ENCODE measurements at regions not wholly inside any gene's neighbourhood (a gene's known extent, or its start where the extent isn't known, plus 50 kb on each side); places are given as distances from the start of the nearest gene placed in this dataset.

DNA sequence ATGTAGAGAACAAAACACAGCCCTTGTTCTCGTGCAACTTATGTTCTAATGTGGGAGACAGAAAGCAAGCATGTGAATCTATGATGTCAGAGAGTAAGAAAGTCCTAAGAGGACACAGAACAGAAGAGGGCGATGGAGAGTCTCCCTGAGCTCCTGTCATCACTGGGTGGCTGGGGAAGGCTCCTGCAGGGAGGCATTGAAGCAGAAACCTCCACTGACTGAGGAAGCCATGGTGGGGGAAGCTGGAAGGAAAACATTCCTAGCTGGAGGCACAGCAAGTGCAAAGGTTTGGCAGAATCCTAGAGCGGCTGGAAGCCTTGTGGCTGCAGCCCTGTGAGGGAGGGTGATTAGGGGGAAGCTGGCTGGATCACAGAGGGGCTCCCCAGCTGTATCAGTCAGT, 248.0 kb downstream of the CDH26 start:
- Histone ChIP-seq H3K27ac (replicated peaks) (no peak overlapping the region), H3K27me3 (ENCODE audit: insufficient read depth, poor library complexity, severe bottlenecking) (no peaks in the 10 kb centered on the region), H3K4me3 (replicated peaks; ENCODE audit: insufficient read depth, low read length) (no peak overlapping the region)
- DNase-seq (ENCODE audit: low read depth in 1 of 2, low spot score in 1 of 2): peak in 1 of 2 experiments; percentile 63
- no peak for TF ChIP-seq GABPA (IDR thresholded peaks at IDR 0.05; ENCODE audit: low read depth)
- TF ChIP-seq, protein P1, sequence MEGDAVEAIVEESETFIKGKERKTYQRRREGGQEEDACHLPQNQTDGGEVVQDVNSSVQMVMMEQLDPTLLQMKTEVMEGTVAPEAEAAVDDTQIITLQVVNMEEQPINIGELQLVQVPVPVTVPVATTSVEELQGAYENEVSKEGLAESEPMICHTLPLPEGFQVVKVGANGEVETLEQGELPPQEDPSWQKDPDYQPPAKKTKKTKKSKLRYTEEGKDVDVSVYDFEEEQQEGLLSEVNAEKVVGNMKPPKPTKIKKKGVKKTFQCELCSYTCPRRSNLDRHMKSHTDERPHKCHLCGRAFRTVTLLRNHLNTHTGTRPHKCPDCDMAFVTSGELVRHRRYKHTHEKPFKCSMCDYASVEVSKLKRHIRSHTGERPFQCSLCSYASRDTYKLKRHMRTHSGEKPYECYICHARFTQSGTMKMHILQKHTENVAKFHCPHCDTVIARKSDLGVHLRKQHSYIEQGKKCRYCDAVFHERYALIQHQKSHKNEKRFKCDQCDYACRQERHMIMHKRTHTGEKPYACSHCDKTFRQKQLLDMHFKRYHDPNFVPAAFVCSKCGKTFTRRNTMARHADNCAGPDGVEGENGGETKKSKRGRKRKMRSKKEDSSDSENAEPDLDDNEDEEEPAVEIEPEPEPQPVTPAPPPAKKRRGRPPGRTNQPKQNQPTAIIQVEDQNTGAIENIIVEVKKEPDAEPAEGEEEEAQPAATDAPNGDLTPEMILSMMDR (IDR thresholded peaks at IDR 0.05; ENCODE audit: insufficient read depth, low read length): peak; percentile 59

DNA sequence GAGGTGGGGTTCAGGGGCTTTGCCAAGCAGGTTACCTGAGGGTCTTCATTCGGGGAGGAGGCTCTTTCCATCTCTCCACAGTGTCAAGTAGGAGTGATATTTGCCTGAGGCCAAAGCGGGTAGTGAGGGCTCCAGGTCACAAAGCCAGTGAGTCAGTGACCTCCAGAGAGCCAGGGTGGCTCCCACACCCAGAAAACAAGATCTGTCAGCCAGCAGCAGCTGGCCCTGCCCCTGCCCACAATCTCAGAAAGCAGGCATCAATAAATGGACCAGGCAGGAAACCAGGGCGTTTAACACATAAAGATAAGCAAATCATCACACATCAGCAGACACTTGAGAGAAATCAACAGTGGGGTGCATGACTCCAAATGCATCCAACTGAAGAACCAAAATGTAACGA, 250.8 kb downstream of the CDH26 start:
- no peak overlapping the region for H3K27ac ChIP-seq (replicated peaks)
- H3K27me3 ChIP-seq (ENCODE audit: insufficient read depth, poor library complexity, severe bottlenecking): no peaks in the 10 kb centered on the region
- no peak overlapping the region for H3K4me3 ChIP-seq (replicated peaks; ENCODE audit: insufficient read depth, low read length)
- DNase-seq (ENCODE audit: low read depth in 1 of 2, low spot score in 1 of 2): no peak
- TF ChIP-seq SPI1 (IDR thresholded peaks at IDR 0.05; ENCODE audit: borderline replicate concordance, low read depth): no peak

DNA sequence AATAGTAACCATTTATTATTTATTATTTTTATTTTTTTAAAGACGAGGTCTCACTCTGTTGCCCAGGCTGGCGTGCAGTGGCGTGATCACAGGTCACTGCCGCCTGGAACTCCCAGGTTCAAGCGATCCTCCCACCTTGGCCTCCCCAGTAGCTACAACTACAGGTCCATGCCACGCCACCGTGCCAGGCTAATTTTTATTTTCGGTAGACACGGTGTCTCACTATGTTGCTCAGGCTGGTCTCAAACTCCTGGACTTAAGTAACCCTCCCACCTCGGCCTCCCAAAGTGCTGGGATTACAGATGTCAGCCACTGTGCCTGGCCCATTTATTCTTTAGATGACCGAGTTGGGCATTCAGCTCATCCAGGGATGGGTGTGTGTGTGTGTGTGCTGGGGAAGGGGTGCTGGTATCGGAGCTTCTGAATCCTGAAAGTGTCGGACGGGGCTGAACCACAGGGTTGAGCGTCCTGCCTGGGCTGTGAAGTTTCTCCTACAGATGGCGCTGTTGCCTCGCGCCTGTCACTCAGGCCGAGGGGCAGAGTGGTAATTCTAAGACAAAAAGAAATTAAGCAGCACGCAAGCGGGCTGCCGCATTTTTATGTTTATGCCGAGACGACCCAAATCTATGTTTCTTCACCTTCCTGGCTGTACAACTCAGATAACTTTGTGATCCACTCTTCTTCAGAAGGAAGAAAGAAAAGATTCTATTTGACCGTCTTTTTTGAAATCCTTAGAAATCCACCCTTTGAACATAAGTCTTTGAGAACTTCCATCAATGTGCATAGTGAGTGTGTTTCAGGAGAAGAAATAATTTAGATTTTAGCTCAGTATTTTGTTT, 252.8 kb downstream of the CDH26 start:
- DNase-seq (ENCODE audit: low read depth in 1 of 2, low spot score in 1 of 2): peak; percentile 29 to 71
- no peak overlapping the region for H3K27ac ChIP-seq (replicated peaks)
- TF ChIP-seq, protein P2, sequence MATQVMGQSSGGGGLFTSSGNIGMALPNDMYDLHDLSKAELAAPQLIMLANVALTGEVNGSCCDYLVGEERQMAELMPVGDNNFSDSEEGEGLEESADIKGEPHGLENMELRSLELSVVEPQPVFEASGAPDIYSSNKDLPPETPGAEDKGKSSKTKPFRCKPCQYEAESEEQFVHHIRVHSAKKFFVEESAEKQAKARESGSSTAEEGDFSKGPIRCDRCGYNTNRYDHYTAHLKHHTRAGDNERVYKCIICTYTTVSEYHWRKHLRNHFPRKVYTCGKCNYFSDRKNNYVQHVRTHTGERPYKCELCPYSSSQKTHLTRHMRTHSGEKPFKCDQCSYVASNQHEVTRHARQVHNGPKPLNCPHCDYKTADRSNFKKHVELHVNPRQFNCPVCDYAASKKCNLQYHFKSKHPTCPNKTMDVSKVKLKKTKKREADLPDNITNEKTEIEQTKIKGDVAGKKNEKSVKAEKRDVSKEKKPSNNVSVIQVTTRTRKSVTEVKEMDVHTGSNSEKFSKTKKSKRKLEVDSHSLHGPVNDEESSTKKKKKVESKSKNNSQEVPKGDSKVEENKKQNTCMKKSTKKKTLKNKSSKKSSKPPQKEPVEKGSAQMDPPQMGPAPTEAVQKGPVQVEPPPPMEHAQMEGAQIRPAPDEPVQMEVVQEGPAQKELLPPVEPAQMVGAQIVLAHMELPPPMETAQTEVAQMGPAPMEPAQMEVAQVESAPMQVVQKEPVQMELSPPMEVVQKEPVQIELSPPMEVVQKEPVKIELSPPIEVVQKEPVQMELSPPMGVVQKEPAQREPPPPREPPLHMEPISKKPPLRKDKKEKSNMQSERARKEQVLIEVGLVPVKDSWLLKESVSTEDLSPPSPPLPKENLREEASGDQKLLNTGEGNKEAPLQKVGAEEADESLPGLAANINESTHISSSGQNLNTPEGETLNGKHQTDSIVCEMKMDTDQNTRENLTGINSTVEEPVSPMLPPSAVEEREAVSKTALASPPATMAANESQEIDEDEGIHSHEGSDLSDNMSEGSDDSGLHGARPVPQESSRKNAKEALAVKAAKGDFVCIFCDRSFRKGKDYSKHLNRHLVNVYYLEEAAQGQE (IDR thresholded peaks at IDR 0.05; ENCODE audit: insufficient replicate concordance, low read depth): no peak
- TF ChIP-seq GABPA (IDR thresholded peaks at IDR 0.05; ENCODE audit: low read depth): no peak
- TF ChIP-seq POLR2AphosphoS5 (IDR thresholded peaks at IDR 0.05; ENCODE audit: low read depth): no peak
- TF ChIP-seq SPI1 (IDR thresholded peaks at IDR 0.05; ENCODE audit: borderline replicate concordance, low read depth): no peak
- TF ChIP-seq, protein P1 (IDR thresholded peaks at IDR 0.05; ENCODE audit: insufficient read depth, low read length): peak; percentile 89
- H3K27me3 ChIP-seq (ENCODE audit: insufficient read depth, poor library complexity, severe bottlenecking): no peaks in the 10 kb centered on the region
- H3K4me3 ChIP-seq (replicated peaks; ENCODE audit: insufficient read depth, low read length): no peak overlapping the region

DNA sequence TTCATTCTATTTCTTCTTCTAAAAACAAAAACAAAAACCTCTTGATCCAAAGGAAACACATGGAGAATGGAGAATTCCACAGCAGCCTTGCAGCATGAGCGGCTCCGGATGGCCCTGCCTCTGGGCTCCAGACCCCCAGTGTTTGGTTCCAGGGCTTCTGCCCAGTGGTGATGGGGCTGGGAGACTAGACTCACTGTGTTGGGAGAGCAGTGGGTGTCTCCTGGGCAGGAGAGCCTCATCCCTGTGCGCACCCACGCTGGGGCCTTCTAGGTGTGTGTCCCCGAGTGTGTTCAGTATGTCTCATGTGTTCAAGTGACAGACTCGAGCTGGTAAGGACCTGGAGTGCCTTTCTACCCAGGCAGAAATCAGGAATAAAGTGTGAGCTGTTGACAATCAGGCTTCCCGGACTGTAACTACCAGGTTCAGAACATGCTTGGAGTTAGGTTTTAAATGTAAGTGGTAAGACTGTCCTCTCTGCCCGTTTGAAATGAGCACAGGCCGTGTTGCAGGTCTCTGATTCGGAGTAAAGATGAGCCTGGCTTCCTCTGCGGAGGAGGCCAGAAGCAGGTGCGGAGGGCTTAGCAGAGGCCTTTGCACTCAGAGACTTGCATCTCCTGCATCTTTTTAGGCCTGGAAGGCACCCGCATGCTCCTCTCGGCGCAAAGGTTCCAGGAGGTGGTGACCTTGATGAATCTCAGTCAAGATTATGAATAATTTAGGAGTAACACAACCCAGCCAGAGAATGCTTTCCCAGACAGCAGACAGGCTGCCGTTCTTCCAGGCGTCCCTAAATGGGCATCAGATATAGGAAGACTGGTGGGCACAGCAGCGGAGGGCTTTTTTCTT, 253.6 kb downstream of the CDH26 start:
- TF ChIP-seq POLR2AphosphoS5 (IDR thresholded peaks at IDR 0.05; ENCODE audit: low read depth) (no peak), GABPA (IDR thresholded peaks at IDR 0.05; ENCODE audit: low read depth) (no peak), SPI1 (IDR thresholded peaks at IDR 0.05; ENCODE audit: borderline replicate concordance, low read depth) (no peak)
- TF ChIP-seq, protein P1 (IDR thresholded peaks at IDR 0.05; ENCODE audit: insufficient read depth, low read length): no peak
- TF ChIP-seq, protein P2 (IDR thresholded peaks at IDR 0.05; ENCODE audit: insufficient replicate concordance, low read depth): no peak
- Histone ChIP-seq H3K4me3 (replicated peaks; ENCODE audit: insufficient read depth, low read length) (no peak overlapping the region), H3K27ac (replicated peaks) (no peak overlapping the region), H3K27me3 (ENCODE audit: insufficient read depth, poor library complexity, severe bottlenecking) (no peaks in the 10 kb centered on the region)
- DNase-seq (ENCODE audit: low read depth in 1 of 2, low spot score in 1 of 2): no peak

Measured in HL-60 (cell line).